CD4-positive, alpha-beta memory T cell (primary cell): ENCODE measurements at regions not wholly inside any gene's neighbourhood (a gene's known extent, or its start where the extent isn't known, plus 50 kb on each side); places are given as distances from the start of the nearest gene placed in this dataset.

Source experiments
- CTCF ChIA-PET: fragments of 350-600 bp; sonication (Branson Sonifier 250); formaldehyde crosslinking; loops from one replicate; lab custom pipeline; 2021; ENCODE audit warnings: inconsistent platforms; ENCODE audit not compliant: partially characterized antibody; lab: Charles Lee
- POLR2A ChIA-PET: fragments of 350-600 bp; sonication (Branson Sonifier 250); formaldehyde crosslinking; loops from one replicate; lab custom pipeline; 2021; ENCODE audit not compliant: partially characterized antibody; lab: Charles Lee
- DNase-seq, 5 donors: peaks; one replicate each; pipeline versions ENCODE4 v3.0.0 to v3.0.0-alpha.2; 2020 to 2022; ENCODE audit warnings: mixed read lengths in 1 of 5
- H3K27ac ChIP-seq: one replicate; pipeline ENCODE4 v1.7.0; 2013; ENCODE audit warnings: low read depth, low read length
- H3K27me3 ChIP-seq: 2 replicates; pipeline ENCODE4 v1.7.0; 2013; ENCODE audit warnings: mild to moderate bottlenecking, low read length, moderate library complexity; ENCODE audit not compliant: insufficient read depth
- H3K36me3 ChIP-seq: 2 replicates; pipeline ENCODE4 v1.7.0; 2013; ENCODE audit warnings: mild to moderate bottlenecking, low read length, moderate library complexity; ENCODE audit not compliant: insufficient read depth
- H3K4me1 ChIP-seq: 2 replicates; pipeline ENCODE4 v1.7.0; 2013; ENCODE audit warnings: mild to moderate bottlenecking, low read length, moderate library complexity; ENCODE audit not compliant: insufficient read depth
- H3K4me3 ChIP-seq, 2 donors: one replicate each; pipeline ENCODE4 v1.7.0; 2013; ENCODE audit warnings: low read length in 2 of 2, mild to moderate bottlenecking in 1 of 2
- H3K9me3 ChIP-seq, 2 donors: one replicate each; pipeline ENCODE4 v1.7.0; 2013; ENCODE audit warnings: low read length in 2 of 2, control low read depth in 1 of 2; ENCODE audit not compliant: control insufficient read depth in 1 of 2
- H3K27ac Mint-ChIP-seq, 7 donors: one replicate each; pipeline ENCODE4 v1.8.0; 2020 to 2021; ENCODE audit warnings: mixed read lengths in 7 of 7, mild to moderate bottlenecking in 6 of 7, inconsistent platforms in 3 of 7, moderate library complexity in 3 of 7
- H3K27me3 Mint-ChIP-seq, 2 donors: one replicate each; pipeline ENCODE4 v1.8.0; 2020 to 2021; ENCODE audit warnings: mixed read lengths in 2 of 2
- H3K36me3 Mint-ChIP-seq, 2 donors: one replicate each; pipeline ENCODE4 v1.8.0; 2020 to 2021; ENCODE audit warnings: mixed read lengths in 2 of 2, inconsistent platforms in 1 of 2, mild to moderate bottlenecking in 1 of 2
- H3K4me1 Mint-ChIP-seq, 4 donors: one replicate each; pipeline ENCODE4 v1.8.0; 2020 to 2021; ENCODE audit warnings: mixed read lengths in 4 of 4, mild to moderate bottlenecking in 1 of 4
- H3K4me3 Mint-ChIP-seq, 8 donors: one replicate each; pipeline ENCODE4 v1.8.0; 2020 to 2021; ENCODE audit warnings: mixed read lengths in 8 of 8, mild to moderate bottlenecking in 7 of 8, moderate library complexity in 6 of 8, inconsistent platforms in 3 of 8
- H3K9me3 Mint-ChIP-seq, 8 donors: one replicate each; pipeline ENCODE4 v1.8.0; 2020 to 2021; ENCODE audit warnings: mixed read lengths in 8 of 8, mild to moderate bottlenecking in 5 of 8, inconsistent platforms in 3 of 8, moderate library complexity in 1 of 8
- intact Hi-C: fragments of 100-400 bp; cut with micrococcal nuclease; formaldehyde crosslinking; loops from one replicate; pipeline ENCODE4 v1.15.1; 2023

DNA sequence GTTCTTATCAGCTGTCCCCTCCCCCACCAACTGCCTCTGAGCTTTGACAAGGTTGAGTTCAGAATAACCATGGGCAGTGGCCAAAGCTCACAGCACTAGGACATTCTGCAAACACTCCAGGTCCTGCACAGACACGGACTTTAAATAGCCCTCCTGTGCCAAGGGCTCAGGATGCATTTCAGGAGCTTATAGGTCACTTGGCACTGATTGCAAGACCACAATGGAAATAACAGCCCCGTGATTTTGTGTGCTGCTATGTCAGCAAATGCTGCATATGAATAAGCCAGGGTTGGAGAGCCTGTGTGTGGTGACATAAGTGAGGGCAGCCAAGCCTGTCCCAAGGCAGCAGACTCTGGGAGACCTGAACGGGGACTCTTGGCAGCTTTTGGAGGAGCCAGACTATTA, 150.7 kb downstream of the DMRT2 start:
- ChIA-PET CTCF (no interaction called here), POLR2A (no interaction called here)
- DNase-seq, result no peak
- H3K36me3 ChIP-seq, result no peaks in the 10 kb centered on the region
- no peaks in the 10 kb centered on the region for H3K4me1 ChIP-seq
- Mint-ChIP-seq H3K4me3 (no peak overlapping the region), H3K36me3 (no peaks in the 10 kb centered on the region), H3K9me3 (peaks cover 0 to 3% (median 2%) of the 10 kb centered on the region in 8 donors), H3K27me3 (peaks cover 0 to 4% of the 10 kb centered on the region in 2 donors), H3K4me1 (no peaks in the 10 kb centered on the region), H3K27ac (no peak overlapping the region)
- intact Hi-C loops, result no loop called here
- no peaks in the 10 kb centered on the region for H3K27me3 ChIP-seq
- no peak overlapping the region for H3K4me3 ChIP-seq
- no peak overlapping the region for H3K27ac ChIP-seq
- H3K9me3 ChIP-seq, result no peaks in the 10 kb centered on the region

DNA sequence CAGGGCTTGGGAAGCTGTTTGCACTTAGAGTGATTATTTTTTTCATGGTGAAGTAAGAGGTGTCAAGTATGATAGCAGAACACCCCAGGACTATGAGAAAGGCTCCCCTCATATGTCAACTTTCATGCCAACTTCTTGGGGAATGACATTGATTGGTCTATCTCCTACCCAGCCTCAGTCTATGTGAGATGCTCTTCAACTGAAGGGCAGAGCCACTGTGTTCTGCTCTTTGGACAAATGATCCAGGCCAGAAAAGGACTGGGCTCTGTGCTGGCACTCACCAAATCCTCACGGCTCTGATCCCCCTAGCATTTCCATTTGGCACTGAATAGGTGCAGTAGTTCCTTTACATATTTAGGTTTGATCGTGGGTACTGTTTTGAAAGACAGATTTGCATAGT, 151.1 kb downstream of the DMRT2 start:
- no peak for DNase-seq
- H3K27ac ChIP-seq, result no peak overlapping the region
- no peaks in the 10 kb centered on the region for H3K27me3 ChIP-seq
- ChIA-PET CTCF (no interaction called here), POLR2A (no interaction called here)
- peaks cover 0 to 3% of the 10 kb centered on the region in 2 donors for H3K27me3 Mint-ChIP-seq
- no peak overlapping the region for H3K27ac Mint-ChIP-seq
- intact Hi-C loops, result no loop called here
- no peaks in the 10 kb centered on the region for H3K36me3 Mint-ChIP-seq
- no peak overlapping the region for H3K4me3 Mint-ChIP-seq
- H3K4me3 ChIP-seq, result no peak overlapping the region
- no peaks in the 10 kb centered on the region for H3K36me3 ChIP-seq
- H3K9me3 Mint-ChIP-seq, result peaks cover 0 to 3% (median 2%) of the 10 kb centered on the region in 8 donors
- H3K4me1 Mint-ChIP-seq, result no peaks in the 10 kb centered on the region
- H3K9me3 ChIP-seq, result no peaks in the 10 kb centered on the region
- H3K4me1 ChIP-seq, result no peaks in the 10 kb centered on the region

DNA sequence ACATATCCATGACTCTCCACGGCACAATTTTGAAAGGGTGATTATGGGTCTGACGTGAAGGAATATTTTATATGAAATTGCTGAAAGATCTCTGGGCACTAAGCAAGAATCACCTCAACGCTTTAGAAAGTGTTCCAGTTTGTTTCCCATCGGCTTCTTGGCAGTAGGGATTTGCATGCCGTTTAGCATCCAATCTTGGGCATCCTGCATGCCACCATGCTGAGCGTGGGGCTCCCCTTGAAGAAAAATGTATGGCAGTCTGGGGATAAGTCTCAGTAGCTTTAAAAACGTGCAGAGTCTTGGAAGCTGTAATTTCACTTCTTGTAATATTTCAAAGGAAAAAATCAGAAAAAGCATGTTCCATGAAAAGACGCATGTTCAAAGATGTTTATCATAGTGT, 151.7 kb downstream of the DMRT2 start:
- no peak for DNase-seq
- Histone ChIP-seq H3K4me1 (no peaks in the 10 kb centered on the region), H3K36me3 (no peaks in the 10 kb centered on the region), H3K27ac (no peak overlapping the region), H3K4me3 (no peak overlapping the region), H3K9me3 (no peaks in the 10 kb centered on the region), H3K27me3 (no peaks in the 10 kb centered on the region)
- Mint-ChIP-seq H3K9me3 (peaks cover 0 to 3% (median 2%) of the 10 kb centered on the region in 8 donors), H3K36me3 (no peaks in the 10 kb centered on the region), H3K27me3 (no peaks in the 10 kb centered on the region), H3K27ac (no peak overlapping the region), H3K4me3 (no peak overlapping the region), H3K4me1 (no peaks in the 10 kb centered on the region)
- POLR2A ChIA-PET, result no interaction called here
- intact Hi-C loops, result no loop called here
- CTCF ChIA-PET, result no interaction called here

DNA sequence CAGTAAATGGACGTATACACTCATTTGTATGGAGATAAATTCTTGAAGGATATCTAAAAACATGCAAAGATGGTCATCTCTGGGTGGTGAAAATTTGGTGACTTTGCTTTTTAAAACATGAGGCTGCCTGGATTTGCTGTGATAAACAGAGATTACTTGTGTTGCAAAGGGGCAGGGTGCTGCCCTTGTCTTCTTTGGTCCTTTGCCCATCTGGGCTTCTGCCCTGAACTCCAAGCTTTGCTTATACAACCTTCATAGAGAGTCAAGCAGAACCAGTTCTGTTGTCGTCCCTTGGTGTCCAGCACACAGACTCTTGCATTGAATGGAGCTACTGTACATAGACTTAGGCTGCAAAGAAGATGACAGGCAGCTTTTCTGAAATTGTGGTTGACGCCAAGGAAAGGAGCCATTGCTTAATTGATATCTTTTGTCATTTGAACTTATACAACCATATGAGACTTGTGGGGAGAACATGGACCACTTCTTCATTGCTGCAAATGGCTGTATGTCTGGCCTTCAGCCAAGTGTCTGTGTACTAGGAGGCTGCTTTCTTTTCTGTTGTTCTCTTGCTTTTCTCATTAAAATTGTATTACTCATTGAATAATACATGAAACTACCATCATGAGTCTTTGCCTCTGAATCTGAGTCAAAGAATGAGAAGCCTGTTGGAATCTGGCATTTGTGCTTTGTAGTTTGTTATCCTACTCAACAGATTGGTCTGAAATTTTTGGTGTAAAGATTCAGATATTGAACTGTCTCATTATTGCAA, 152.5 kb downstream of the DMRT2 start:
- H3K27ac Mint-ChIP-seq, result no peak overlapping the region
- no peak overlapping the region for H3K4me3 ChIP-seq
- DNase-seq, result no peak
- intact Hi-C loops, result no loop called here
- no peak overlapping the region for H3K27ac ChIP-seq
- no peaks in the 10 kb centered on the region for H3K9me3 ChIP-seq
- no peaks in the 10 kb centered on the region for H3K27me3 Mint-ChIP-seq
- POLR2A ChIA-PET, result no interaction called here
- no peaks in the 10 kb centered on the region for H3K36me3 Mint-ChIP-seq
- H3K4me3 Mint-ChIP-seq, result no peak overlapping the region
- H3K4me1 Mint-ChIP-seq, result no peaks in the 10 kb centered on the region
- no peaks in the 10 kb centered on the region for H3K4me1 ChIP-seq
- H3K36me3 ChIP-seq, result no peaks in the 10 kb centered on the region
- H3K9me3 Mint-ChIP-seq, result peaks cover 0 to 8% (median 2%) of the 10 kb centered on the region in 8 donors
- CTCF ChIA-PET, result no interaction called here
- H3K27me3 ChIP-seq, result no peaks in the 10 kb centered on the region

DNA sequence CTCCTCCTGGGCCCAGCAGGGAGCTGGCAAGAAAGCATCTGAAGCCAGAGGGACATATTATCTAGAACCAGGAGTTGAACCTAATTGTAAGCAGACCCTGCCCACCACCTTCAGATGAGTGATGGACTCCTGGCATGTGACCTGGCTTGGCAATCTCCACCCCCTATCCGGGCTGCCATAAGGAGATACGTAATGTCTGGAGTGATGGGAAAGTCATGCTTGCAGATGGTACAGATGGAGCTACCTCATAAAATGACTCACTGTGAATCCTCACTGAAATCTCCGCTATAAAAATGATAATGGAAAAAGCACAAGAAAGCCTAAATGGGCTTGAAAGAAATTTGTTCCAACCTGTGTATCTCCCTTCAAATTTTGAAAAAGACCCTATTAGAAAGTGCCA, 157.5 kb downstream of the DMRT2 start:
- Mint-ChIP-seq H3K9me3 (peaks cover 0 to 9% (median 2%) of the 10 kb centered on the region in 8 donors), H3K4me3 (no peak overlapping the region), H3K4me1 (no peaks in the 10 kb centered on the region), H3K27ac (no peak overlapping the region), H3K27me3 (no peaks in the 10 kb centered on the region), H3K36me3 (no peaks in the 10 kb centered on the region)
- no peak overlapping the region for H3K4me3 ChIP-seq
- H3K36me3 ChIP-seq, result no peaks in the 10 kb centered on the region
- ChIA-PET CTCF (no interaction called here), POLR2A (no interaction called here)
- H3K4me1 ChIP-seq, result no peaks in the 10 kb centered on the region
- no peak for DNase-seq
- no peaks in the 10 kb centered on the region for H3K27me3 ChIP-seq
- no peaks in the 10 kb centered on the region for H3K9me3 ChIP-seq
- H3K27ac ChIP-seq, result no peak overlapping the region
- intact Hi-C loops, result no loop called here

DNA sequence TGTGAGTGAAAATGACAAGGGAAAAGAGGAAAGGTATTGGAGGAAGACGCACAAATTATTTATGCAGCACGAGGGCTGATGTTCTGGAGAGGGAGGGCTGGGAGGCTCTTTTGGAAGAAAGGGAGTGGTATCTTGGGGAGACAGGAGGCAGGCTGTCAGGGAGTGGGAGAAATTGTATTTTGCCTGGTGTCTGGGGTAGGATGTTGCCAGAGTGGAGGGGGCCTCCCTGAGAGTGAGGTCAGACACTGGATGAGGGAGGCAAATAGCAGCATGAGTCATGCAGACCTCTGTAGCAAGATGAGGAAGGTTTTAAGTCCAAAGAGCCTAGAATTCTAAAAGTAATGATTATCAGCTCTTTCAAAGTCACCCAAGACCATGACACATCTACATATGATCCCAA, 158.0 kb downstream of the DMRT2 start:
- Histone ChIP-seq H3K4me3 (no peak overlapping the region), H3K27ac (no peak overlapping the region), H3K9me3 (no peaks in the 10 kb centered on the region), H3K36me3 (no peaks in the 10 kb centered on the region), H3K27me3 (no peaks in the 10 kb centered on the region), H3K4me1 (no peaks in the 10 kb centered on the region)
- intact Hi-C loops, result no loop called here
- DNase-seq, result no peak
- H3K9me3 Mint-ChIP-seq, result peaks cover 0 to 9% (median 2%) of the 10 kb centered on the region in 8 donors
- no peaks in the 10 kb centered on the region for H3K4me1 Mint-ChIP-seq
- no peak overlapping the region for H3K27ac Mint-ChIP-seq
- no peaks in the 10 kb centered on the region for H3K36me3 Mint-ChIP-seq
- no peak overlapping the region for H3K4me3 Mint-ChIP-seq
- H3K27me3 Mint-ChIP-seq, result no peaks in the 10 kb centered on the region
- ChIA-PET POLR2A (no interaction called here), CTCF (no interaction called here)

DNA sequence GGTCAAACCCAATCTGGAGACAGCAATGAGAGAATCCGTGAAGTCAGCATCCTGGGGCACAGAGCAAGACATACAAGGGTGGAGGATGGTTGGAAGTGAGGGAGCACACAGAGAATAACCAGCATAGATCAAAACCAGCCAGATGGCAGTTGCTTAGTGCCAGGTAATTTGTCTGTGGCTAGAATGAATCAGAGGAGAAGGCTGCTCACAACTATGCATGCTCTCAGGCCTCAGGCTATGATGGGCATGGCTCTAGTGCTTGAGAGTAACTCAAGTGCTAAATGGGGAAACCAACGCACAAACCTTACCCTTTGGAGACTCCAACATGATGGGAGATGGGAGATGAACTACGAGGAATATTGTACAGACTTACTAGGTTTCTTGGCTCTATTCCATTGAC, 160.8 kb downstream of the DMRT2 start:
- H3K4me1 ChIP-seq, result no peaks in the 10 kb centered on the region
- no peak overlapping the region for H3K4me3 ChIP-seq
- intact Hi-C loops, result no loop called here
- no peak overlapping the region for H3K27ac Mint-ChIP-seq
- no peaks in the 10 kb centered on the region for H3K27me3 Mint-ChIP-seq
- no peak overlapping the region for H3K27ac ChIP-seq
- H3K9me3 ChIP-seq, result no peaks in the 10 kb centered on the region
- H3K4me1 Mint-ChIP-seq, result no peaks in the 10 kb centered on the region
- no peaks in the 10 kb centered on the region for H3K36me3 ChIP-seq
- H3K4me3 Mint-ChIP-seq, result no peak overlapping the region
- POLR2A ChIA-PET, result no interaction called here
- CTCF ChIA-PET, result no interaction called here
- H3K36me3 Mint-ChIP-seq, result no peaks in the 10 kb centered on the region
- H3K9me3 Mint-ChIP-seq, result peaks cover 0 to 9% (median under 1%) of the 10 kb centered on the region in 8 donors
- H3K27me3 ChIP-seq, result no peaks in the 10 kb centered on the region
- DNase-seq, result no peak
